ENCODE measurements at regions not wholly inside any gene's neighbourhood (a gene's known extent, or its start where the extent isn't known, plus 50 kb on each side); places are given as distances from the start of the nearest gene placed in this dataset.

- Histone ChIP-seq H3K4me1 (ENCODE audit: insufficient read depth, low read length, poor library complexity, severe bottlenecking) (no peaks in the 10 kb centered on the region), H3K4me2 (ENCODE audit: low read length) (no peak overlapping the region), H3K36me3 (ENCODE audit: insufficient read depth, low read length) (no peaks in the 10 kb centered on the region), H3K79me2 (ENCODE audit: insufficient read depth, low read depth, low read length) (no peaks in the 10 kb centered on the region), H3K9me2 (ENCODE audit: insufficient read depth, low read length) (no peaks in the 10 kb centered on the region), H3K4me3 (ENCODE audit: low read depth, low read length, poor library complexity, severe bottlenecking) (no peak overlapping the region), H3K27ac (ENCODE audit: low read depth, low read length, poor library complexity, severe bottlenecking) (no peak overlapping the region), H2AFZ (ENCODE audit: low read length) (no peak overlapping the region), H3K9me3 (ENCODE audit: low read length) (no peaks in the 10 kb centered on the region), H4K20me1 (ENCODE audit: insufficient read depth, low read length) (no peaks in the 10 kb centered on the region)
- TF ChIP-seq EZH2phosphoT487 (IDR thresholded peaks at IDR 0.05; ENCODE audit: borderline replicate concordance, low read depth, low read length) (no peak), CTCF (conservative IDR thresholded peaks at IDR 0.05; ENCODE audit: low read length) (no peak)
- no peak for DNase-seq (ENCODE audit: low spot score)
- BruUV-seq (replicated peaks) = no TSS peak
- POLR2A ChIA-PET = no interaction called here
- intact Hi-C loops (cut with micrococcal nuclease; ENCODE audit: unreplicated experiment) = no loop called here
- CTCF ChIA-PET (ENCODE audit: unreplicated experiment) = no interaction called here
These were observed 420.5 kb upstream of the PSMD7 start for GRCh38 chr16:73875996-73876690.

GRCh38 chr16:73874324-73874723 is 422.3 kb upstream of the PSMD7 start:
- no peaks in the 10 kb centered on the region for H3K9me3 ChIP-seq (ENCODE audit: low read length)
- no peak overlapping the region for H3K27ac ChIP-seq (ENCODE audit: low read depth, low read length, poor library complexity, severe bottlenecking)
- H3K4me3 ChIP-seq (ENCODE audit: low read depth, low read length, poor library complexity, severe bottlenecking) = no peak overlapping the region
- TF ChIP-seq CTCF (conservative IDR thresholded peaks at IDR 0.05; ENCODE audit: low read length) (no peak), EZH2phosphoT487 (IDR thresholded peaks at IDR 0.05; ENCODE audit: borderline replicate concordance, low read depth, low read length) (no peak)
- no peaks in the 10 kb centered on the region for H4K20me1 ChIP-seq (ENCODE audit: insufficient read depth, low read length)
- H3K4me2 ChIP-seq (ENCODE audit: low read length) = no peak overlapping the region
- no peak for DNase-seq (ENCODE audit: low spot score)
- no peaks in the 10 kb centered on the region for H3K79me2 ChIP-seq (ENCODE audit: insufficient read depth, low read depth, low read length)
- H3K4me1 ChIP-seq (ENCODE audit: insufficient read depth, low read length, poor library complexity, severe bottlenecking) = no peaks in the 10 kb centered on the region
- no peaks in the 10 kb centered on the region for H3K9me2 ChIP-seq (ENCODE audit: insufficient read depth, low read length)
- CTCF ChIA-PET (ENCODE audit: unreplicated experiment) = no interaction called here
- BruUV-seq (replicated peaks) = no TSS peak
- POLR2A ChIA-PET = no interaction called here
- no peaks in the 10 kb centered on the region for H3K36me3 ChIP-seq (ENCODE audit: insufficient read depth, low read length)
- intact Hi-C loops (cut with micrococcal nuclease; ENCODE audit: unreplicated experiment) = no loop called here
- no peak overlapping the region for H2AFZ ChIP-seq (ENCODE audit: low read length)

GRCh38 chr16:73873643-73874042 is 423.0 kb upstream of the PSMD7 start:
- POLR2A ChIA-PET = no interaction called here
- no peak overlapping the region for H3K4me2 ChIP-seq (ENCODE audit: low read length)

More at GRCh38 chr16:73873643-73874042, 423.0 kb upstream of the PSMD7 start:
- no peak overlapping the region for H3K4me3 ChIP-seq (ENCODE audit: low read depth, low read length, poor library complexity, severe bottlenecking)
- H2AFZ ChIP-seq (ENCODE audit: low read length) = no peak overlapping the region
- DNase-seq (ENCODE audit: low spot score) = no peak
- H3K27ac ChIP-seq (ENCODE audit: low read depth, low read length, poor library complexity, severe bottlenecking) = no peak overlapping the region
- no peaks in the 10 kb centered on the region for H3K36me3 ChIP-seq (ENCODE audit: insufficient read depth, low read length)
- intact Hi-C loops (cut with micrococcal nuclease; ENCODE audit: unreplicated experiment) = no loop called here
- no peaks in the 10 kb centered on the region for H3K79me2 ChIP-seq (ENCODE audit: insufficient read depth, low read depth, low read length)
- H3K9me3 ChIP-seq (ENCODE audit: low read length) = no peaks in the 10 kb centered on the region
- no peaks in the 10 kb centered on the region for H3K4me1 ChIP-seq (ENCODE audit: insufficient read depth, low read length, poor library complexity, severe bottlenecking)
- no peaks in the 10 kb centered on the region for H3K9me2 ChIP-seq (ENCODE audit: insufficient read depth, low read length)
- no TSS peak for BruUV-seq (replicated peaks)
- TF ChIP-seq EZH2phosphoT487 (IDR thresholded peaks at IDR 0.05; ENCODE audit: borderline replicate concordance, low read depth, low read length) = no peak
- no peak for TF ChIP-seq CTCF (conservative IDR thresholded peaks at IDR 0.05; ENCODE audit: low read length)
- CTCF ChIA-PET (ENCODE audit: unreplicated experiment) = no interaction called here
- H4K20me1 ChIP-seq (ENCODE audit: insufficient read depth, low read length) = no peaks in the 10 kb centered on the region

Measured in OCI-LY7 (cell line).